ENCODE measurements at regions not wholly inside any gene's neighbourhood (a gene's known extent, or its start where the extent isn't known, plus 50 kb on each side); places are given as distances from the start of the nearest gene placed in this dataset.
"Not testable (repeated sequence)": the region's sequence is repeated elsewhere in the genome, so short reads cannot be mapped to it uniquely, and the experiment has no call there.

GRCh38 chr13:64558031-64558430 is 2672.1 kb downstream of the PCDH9 start:
- not testable (repeated sequence) for TF ChIP-seq ZNF274 (IDR thresholded peaks at IDR 0.05; ENCODE audit: low read depth, low read length); SUZ12 (IDR thresholded peaks at IDR 0.05; ENCODE audit: extremely low read depth, insufficient read depth, insufficient read length); YY1 (IDR thresholded peaks at IDR 0.05; ENCODE audit: insufficient read depth, insufficient read length)
